Right kidney (tissue), 1 donor: ENCODE measurements at regions not wholly inside any gene's neighbourhood (a gene's known extent, or its start where the extent isn't known, plus 50 kb on each side); places are given as distances from the start of the nearest gene placed in this dataset.
"Not testable (repeated sequence)": the region's sequence is repeated elsewhere in the genome, so short reads cannot be mapped to it uniquely, and the experiment has no call there.

Source experiments
- DNase-seq: peaks from one replicate; pipeline ENCODE4 v3.0.0-alpha.2; 2016

DNA sequence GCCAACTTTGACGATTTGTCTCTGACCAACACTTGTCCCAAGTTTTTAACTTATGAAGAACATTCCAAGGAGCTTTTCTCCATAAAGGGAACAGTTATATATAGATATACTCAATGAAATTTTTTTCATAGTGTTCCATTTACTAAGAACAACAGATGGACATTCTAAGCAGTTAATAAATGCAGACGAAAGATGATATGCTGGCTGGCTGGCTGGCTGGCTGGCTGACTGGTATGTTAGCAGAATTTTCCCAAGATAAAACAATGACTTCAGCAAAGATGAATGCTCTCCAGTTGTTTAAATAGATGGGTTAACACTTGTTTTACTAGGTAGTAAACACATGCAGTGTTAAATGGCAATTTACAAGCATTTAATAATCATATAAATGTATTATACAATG, 62.2 kb downstream of the SPANXN3 start:
- no peak for DNase-seq

DNA sequence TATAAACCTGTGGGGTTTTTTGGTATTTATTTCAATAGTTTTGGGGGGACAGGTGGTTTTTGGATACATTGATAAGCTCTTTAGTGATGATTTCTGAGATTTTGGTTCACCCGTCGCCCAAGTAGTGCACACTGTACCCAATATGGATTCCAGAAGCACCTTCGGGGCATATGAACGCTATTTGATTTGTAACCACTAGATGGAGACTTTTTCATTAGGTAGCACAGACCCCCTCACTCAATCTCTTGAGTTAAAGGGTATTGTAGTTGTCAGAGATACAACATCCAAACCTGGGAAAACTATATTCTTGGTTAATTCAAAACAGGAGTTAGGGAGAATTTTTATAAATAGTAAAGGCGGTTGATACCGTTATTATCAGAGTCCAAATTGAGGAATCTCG, 79.8 kb downstream of the SPANXN3 start:
- DNase-seq = no peak

DNA sequence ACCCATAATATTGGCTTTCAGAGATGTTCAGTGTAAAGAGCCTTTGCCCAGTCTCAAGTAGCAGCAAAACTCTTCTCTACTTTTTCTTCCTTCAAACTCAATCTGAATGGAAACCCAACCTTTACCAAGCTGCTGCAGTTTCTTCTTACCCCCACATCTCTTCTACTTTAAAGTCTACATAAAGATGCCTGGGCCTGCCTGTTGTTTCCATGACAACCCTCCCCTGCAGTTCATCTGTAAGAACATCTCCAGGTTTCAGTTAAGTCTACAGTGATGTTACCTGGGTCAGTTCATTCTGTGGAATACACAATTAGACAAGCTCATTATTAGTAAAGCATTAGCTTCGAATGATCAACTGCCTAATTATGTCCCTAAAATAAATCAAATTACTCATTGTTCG, 81.4 kb downstream of the SPANXN3 start:
- no peak for DNase-seq

DNA sequence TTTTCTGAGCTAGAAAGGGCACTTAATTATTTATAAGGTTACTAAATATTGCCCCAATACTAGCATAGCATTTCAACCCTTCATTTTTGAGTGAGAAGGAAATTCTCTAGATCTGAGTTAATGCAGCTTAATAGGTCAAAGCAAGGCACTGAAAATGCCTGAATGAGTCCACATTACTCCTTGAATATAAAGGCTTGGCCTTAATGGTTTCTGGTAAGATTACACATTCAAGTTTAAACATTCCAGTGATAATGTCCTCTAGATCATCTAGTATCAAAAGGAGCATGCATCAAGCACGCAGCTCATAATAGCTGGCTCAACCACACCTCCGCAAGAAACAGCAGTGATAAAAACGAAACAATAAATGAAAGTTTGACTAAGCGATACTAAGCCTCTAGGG, 87.5 kb downstream of the SPANXN3 start:
- DNase-seq = no peak

DNA sequence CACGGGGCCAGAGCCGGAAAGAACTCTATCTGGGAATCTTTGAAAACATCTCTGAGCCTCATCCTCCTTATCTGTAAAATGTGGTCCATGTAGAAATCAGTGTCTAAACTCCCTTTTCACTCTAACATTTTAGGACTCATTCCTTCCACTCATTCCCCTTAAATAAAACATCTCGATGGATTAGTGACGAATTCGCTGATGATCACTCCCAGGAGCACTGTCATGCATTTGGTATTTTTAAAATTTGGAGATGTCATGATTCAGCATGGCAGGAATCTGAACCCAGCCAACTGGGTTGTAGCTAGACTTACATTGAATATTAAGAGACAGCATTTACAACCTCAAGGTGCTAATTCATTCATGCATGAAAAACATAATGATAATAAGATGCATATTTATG, 88.1 kb downstream of the SPANXN3 start:
- DNase-seq = no peak

DNA sequence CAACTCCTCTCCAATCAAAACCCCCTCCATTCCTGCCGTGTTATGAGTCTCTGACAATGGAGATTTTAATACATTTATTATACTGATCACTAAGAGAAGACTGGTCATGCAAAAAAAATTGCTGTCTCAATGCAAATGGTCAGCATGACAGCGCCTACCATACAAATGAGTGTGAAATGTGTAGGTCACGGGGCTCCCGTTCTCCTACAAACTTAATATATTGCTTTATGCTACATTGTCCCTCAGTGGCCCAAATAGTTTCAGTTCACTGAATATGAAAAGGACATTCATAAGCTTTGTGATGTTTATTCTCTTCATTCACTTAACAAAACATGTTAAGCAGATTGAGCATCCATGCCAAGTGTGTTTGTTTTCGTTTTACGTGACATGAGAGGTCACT, 116.1 kb downstream of the SPANXN3 start:
- no peak for DNase-seq

DNA sequence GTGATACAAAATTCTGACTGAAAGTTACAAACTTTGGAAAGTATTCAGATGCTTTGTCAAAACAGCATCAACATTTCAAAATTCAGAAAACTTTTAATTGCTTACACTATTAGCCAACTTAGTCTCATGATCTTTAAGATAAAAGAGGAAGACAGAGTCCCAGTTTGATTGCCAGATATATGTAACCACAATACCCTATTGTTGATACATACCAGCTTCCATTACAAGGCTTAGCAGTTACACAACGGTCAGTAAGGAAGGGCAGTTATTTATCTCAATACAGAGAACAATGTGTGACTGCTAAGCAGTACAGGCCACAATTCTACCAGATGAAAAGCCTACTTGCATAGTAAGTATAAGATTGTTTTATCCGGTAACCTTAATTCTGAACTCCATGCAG, 138.4 kb downstream of the SPANXN3 start:
- DNase-seq = no peak

DNA sequence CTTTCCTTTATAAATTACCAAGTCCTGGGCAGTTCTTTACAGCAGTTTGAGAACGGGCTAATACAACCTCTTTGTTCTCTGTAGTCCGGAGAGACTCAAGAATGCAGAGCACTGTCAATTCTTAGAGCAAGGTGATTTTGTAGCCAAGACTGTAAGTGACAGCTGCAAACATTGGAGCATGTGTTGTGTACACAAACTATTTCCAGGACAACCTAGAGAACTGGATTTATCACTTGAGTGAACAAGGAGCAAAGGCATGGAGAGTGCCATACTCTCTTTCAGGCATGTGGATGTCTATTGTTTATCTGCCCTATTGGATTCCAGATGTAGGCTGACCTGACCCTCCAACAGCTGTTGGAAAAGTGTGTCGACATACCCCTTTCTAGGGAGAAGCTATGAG, 153.9 kb downstream of the SPANXN3 start:
- no peak for DNase-seq

DNA sequence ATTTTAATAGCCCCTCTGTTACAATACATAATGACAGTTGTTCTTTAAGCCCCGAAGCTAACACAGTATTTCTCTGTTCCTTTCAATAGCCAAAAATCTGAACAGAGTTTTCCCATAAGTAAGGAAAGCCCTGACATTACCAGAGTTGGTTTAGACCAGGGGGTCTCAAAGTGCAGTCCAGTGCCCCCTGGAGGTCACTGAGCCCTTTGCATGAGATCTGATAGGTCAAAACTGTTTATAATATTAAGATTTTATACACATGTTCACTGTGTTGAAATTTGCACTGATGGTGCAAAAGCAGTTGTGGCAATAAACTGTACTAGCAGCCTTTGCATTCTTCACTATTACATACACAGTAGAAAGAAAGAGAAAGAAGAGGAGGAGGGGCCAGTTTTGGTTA, 177.1 kb downstream of the SPANXN3 start:
- no peak for DNase-seq

DNA sequence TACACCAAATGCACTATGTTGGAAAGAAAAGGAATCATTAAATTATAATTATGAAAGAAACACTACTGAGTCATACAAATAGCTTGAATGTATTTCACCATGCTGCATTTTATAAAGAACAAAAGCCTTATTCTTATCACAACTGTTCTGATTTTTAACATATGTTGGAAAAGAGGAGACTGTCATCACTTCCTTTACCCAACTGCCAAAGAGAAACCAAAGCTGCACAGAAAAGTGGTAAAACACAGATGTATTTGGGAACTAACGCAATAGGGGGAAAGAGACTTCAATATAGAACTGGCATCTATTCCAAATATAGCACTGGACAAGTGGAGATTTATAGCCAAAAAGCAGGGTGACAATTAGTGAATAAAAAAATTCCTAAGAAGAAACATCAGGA, 181.0 kb downstream of the SPANXN3 start:
- DNase-seq = no peak

DNA sequence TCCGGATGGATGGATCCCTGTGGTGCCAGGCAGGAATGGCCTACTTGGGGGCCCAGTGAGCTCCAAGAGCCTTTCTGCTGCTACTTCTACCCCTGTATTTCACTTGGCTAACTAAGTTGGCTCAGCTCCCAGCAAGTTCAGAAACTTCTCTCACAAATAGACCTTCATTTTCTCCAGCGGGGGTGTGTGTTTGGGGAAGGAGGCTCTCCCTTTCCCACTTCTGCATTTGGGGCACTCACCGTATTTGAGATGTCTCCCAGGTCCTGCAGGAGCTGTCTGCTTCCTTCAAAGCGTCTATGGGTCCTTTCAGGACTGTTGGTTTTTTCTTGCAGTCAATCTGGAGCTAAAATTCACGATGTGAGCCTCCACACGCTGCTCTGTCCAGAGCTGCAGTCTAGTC, 197.7 kb downstream of the SPANXN3 start:
- DNase-seq = no peak

DNA sequence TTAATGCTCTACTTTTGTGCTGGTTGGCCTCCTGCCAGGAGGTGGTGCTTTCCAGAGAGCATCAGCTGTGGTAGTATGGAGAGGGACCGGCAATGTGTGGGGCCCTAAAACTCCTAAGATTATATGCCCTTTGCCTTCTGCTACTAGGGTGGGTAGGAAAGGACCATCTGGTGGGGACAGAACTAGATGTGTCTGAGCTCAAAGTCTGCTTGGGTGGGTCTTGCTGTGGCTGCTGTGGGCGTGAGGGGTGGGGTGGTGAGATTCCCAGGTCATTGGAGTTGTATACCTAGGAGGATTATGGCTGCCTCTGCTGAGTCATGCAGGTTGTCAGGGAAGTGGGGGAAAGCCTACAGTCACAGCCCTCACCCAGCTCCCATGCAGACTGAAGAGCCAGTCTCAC, 198.4 kb downstream of the SPANXN3 start:
- DNase-seq = not testable (repeated sequence)

DNA sequence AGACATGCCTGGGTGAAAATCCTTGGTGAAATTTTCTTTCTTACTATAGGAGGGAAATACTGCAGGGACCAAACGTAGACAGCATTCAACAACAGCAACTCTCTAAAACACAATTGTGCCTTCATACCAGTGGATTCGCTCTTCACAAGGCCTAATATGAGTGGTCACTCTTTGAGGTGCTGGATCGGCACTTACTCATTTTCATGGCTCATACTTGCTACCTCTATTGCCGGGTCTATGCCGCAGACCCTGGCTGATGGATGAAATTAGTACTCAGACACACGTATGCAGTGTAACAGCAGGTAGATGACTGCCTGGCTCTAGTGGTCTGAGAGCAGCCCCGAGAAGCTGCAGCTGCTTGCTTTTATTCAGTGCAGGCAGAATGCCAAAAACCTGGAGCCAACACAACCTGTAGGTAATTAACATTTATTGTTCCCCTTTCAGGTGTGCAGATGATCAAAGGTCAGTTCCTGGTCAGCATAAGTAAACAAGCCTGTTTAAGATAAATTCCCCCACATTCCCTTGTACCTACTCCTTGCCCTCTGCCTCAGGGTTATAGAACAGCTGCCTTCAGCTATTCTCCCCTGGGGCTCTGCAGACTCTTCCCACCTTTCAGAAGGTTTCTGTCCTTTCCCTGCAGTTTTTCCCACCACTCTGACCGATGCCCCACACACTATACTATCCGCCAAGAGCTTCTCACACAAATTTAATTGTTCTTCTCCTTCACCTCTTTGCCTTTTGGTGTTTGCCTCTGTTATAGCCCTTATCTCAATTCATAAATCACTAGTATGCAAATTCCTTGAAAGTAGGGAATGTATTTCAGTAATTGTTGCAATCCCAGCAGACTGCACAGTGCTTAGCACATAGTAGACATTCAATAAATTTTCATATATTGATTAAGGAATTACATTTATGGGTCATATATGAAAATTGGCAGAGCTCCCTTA, 210.0 kb downstream of the SPANXN3 start:
- no peak for DNase-seq

DNA sequence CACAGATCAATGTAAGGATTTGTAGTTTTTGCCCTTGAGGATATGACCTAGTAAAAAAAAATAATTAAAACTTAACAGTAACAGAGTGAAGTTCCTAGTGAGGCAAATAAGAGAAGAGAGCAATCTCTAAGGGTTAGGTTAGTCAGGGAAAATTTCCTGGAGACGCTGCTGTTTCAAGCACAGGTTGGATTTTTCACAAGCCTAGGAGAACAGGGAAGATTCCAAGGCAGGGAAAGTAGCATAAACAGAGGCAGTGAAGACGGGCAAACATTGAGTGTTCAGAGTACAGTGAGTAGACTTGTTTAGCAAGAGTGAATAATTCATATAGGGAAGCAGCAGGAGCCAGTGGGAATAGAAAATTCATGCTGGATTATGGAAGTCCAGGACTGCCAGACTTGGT, 212.8 kb downstream of the SPANXN3 start:
- no peak for DNase-seq

DNA sequence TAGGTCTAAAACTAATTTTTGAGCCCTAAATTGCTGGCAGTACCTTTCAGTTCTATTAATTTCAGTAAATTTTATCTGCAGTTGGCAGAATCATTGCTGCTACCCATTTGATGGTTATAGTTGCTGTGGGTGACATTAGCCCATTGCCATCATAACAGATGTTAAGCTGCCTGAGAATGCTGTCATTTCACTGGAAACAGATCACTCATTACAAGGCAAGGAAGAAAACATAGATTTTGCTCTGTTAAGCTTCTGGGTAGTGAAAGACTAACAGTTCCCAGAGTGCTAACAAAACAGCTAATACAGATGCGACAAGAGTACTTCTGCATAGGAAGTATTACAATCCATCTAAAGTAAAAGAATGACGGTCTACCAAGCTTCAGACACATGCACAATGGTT, 213.2 kb downstream of the SPANXN3 start:
- DNase-seq = no peak

DNA sequence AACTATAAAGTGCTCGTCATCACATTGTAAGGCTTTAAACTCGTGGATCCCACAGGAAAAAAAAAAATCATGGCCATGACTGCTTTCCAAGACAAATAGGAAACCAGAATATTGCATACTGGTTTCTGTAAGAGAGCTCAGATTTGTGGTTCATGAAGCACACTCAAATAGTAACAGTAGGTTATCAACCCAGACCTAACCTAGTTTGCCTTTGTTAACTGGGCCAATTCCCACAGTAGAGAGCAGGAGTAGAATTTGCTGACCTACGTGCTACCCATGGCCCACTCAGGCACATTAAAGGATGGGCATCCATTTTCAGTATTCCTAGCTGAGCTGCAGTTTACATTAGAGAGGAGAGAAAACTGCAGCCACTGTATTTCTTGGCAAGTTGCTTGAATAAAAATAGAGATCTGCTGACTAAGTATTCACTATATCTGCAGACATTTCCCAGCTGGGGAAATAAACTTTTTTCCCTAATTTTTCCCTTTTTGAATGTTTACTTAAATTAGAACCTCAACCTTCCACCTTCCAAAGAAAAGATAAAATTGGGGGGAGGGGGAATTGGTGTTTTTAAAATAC, 218.5 kb downstream of the SPANXN3 start:
- peak; percentile 3 for DNase-seq

DNA sequence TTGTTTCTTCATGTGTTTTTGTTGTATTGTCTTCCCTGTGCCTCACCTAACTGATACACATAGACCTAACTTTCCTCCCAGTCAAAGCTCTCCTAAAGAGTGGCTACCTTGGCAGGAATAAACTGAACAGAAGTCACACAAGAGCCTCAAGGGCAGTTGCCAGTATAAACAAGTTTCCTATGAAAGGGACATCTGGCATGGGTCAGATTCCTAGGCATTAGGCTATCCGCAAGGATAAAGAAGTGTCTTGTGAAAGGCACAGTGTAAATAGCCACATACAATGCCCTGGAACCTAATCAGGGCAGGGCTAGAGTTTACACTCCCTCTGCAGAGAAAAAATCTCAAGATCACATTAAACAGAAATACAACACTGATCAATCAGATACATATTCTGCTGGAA, 220.8 kb downstream of the SPANXN3 start:
- DNase-seq = no peak

DNA sequence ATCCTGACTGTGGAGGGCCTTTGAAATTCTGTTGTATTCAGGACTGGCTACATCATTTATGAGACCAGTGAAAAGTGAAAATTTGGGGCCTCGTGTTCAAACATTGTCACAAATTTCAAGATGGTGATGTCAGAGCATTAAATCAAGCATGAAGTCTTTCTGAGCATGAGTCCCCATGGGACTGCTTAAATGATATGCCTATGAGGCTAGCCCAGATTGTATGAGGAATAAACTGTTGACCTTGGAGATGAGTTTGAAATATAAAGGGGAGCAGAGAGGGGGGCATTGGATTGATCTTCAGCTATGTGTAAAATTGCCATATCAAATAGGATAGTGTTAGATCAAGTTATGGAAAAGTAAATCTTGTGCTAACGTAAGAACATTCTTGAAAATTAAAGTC, 230.0 kb downstream of the SPANXN3 start:
- no peak for DNase-seq

DNA sequence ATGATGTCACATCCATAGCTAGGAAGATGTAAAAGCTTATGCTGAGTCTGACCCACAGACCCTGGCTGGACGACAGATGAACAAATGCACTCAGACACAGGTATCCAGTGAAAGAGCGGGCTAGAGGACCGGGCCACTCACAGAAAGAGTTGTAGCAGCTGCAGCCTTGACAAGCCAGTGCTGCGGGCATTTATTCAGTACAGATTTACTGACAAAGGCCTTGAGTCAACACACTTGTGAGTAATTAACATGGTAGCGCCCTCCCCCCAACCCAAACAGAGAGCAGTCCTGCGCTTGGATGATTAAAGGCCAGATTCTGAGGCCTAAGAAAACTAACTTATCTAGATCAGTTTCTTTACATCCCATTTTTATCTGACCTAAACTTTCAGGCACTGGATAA, 244.6 kb downstream of the SPANXN4 start:
- DNase-seq = no peak

DNA sequence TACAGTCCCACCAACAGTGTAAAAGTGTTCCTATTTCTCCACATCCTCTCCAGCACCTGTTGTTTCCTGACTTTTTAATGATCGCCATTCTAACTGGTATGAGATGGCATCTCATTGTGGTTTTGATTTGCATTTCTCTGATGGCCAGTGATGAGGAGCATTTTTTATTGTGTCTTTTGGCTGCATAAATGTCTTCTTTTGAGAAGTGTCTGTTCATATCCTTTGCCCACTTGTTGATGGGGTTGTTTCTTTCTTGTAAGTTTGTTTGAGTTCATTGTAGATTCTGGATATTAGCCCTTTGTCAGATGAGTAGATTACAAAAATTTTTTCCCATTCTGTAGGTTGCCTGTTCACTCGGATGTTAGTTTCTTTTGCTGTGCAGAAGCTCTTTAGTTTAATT, 218.9 kb downstream of the SPANXN4 start:
- DNase-seq = not testable (repeated sequence)

DNA sequence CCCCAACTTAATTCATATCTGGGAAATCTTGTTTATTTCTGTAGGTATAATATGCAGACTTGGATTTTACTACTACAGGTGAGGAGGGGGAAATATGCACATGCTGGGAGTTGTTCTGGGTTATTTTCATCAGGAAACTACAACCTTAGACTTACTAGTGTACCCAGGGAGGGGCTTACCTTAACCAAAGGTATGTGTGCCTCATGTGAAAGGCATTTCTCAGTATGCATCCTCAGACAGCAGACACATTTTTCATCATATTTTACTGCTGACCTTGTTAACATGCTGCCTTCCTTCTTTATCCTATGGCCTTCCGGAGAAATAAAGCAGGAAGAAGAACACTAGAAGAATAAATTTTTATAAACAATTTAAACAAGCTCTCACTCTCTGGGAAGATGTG, 214.9 kb downstream of the SPANXN4 start:
- no peak for DNase-seq

DNA sequence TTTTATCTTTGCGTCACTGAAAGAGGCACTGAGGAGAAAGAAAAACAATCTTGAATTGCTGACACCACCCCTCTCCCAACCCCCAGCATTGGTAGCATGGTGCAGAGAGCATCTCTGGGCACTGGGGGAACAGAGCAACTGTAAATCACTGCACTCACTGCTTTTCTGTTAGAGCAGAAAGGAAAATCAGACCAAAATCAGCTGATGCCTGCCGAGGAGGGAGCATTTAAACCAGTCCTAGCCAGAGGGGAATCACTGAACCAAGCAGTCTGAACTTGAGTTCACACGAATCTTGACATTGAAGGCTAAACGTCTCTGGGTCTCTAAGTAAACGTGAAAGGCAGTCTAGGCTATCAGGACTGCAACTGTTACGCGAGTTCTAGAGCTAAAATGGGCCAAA, 205.8 kb downstream of the SPANXN4 start:
- DNase-seq = no peak

DNA sequence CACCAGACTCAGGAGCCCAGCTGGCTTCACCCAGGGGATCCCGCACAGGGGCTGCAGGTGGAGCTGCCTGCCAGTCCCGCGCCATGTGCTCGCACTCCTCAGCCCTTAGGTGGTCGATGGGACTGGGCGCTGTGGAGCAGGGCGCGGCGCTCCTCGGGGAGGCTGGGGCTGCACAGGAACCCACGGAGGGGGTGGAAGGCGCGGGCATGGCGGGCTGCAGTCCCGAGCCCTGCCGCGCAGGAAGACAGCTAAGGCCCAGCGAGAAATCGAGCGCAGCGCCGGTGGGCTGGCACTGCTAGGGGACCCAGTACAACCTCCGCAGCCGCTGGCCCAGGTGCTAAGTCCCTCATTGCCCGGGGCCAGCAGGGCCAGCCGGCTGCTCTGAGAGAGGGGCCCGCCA, 202.9 kb downstream of the SPANXN4 start:
- not testable (repeated sequence) for DNase-seq

DNA sequence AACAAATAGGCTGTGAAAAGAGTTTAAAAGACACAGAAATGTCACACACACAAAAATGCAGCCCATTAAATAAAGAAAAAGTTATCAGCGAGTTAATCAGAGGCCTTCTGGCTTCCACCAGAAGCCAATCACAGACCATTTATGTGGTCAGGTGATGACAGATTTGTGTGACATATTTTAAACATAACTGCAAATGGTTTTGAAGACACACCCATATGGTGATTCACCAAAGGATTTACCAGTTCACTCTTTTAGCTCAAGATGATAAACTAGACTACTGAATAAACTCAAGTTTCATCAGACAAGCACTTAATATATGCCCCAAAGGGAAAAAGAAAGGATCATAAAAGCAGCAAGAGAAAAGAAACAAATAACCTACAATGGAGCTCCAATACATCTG, 181.2 kb downstream of the SPANXN4 start:
- no peak for DNase-seq
